ENCODE measurements at regions not wholly inside any gene's neighbourhood (a gene's known extent, or its start where the extent isn't known, plus 50 kb on each side); places are given as distances from the start of the nearest gene placed in this dataset.
"Not testable (repeated sequence)": the region's sequence is repeated elsewhere in the genome, so short reads cannot be mapped to it uniquely, and the experiment has no call there.

DNA sequence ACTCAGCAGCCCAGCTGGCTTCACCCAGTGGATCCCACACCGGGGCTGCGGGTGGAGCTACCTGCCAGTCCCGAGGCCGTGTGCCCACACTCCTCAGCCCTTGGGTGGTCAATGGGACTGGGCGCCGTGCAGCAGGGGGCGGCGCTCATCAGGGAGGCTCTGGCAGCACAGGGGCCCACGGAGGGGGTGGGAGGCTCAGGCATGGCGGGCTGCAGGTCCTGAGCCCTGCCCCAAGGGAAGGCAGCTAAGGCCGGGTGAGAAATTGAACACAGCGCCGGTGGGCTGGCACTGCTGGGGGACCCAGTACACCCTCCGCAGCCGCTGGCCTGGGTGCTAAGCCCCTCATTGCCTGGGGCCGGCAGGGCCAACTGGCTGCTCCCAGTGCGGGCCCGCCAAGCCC, 1017.1 kb upstream of the FLRT2 start:
- TF ChIP-seq, protein P1, sequence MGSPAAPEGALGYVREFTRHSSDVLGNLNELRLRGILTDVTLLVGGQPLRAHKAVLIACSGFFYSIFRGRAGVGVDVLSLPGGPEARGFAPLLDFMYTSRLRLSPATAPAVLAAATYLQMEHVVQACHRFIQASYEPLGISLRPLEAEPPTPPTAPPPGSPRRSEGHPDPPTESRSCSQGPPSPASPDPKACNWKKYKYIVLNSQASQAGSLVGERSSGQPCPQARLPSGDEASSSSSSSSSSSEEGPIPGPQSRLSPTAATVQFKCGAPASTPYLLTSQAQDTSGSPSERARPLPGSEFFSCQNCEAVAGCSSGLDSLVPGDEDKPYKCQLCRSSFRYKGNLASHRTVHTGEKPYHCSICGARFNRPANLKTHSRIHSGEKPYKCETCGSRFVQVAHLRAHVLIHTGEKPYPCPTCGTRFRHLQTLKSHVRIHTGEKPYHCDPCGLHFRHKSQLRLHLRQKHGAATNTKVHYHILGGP (tag by site-specific recombination; IDR thresholded peaks at IDR 0.05): not testable (repeated sequence)
- TF ChIP-seq, protein P2, sequence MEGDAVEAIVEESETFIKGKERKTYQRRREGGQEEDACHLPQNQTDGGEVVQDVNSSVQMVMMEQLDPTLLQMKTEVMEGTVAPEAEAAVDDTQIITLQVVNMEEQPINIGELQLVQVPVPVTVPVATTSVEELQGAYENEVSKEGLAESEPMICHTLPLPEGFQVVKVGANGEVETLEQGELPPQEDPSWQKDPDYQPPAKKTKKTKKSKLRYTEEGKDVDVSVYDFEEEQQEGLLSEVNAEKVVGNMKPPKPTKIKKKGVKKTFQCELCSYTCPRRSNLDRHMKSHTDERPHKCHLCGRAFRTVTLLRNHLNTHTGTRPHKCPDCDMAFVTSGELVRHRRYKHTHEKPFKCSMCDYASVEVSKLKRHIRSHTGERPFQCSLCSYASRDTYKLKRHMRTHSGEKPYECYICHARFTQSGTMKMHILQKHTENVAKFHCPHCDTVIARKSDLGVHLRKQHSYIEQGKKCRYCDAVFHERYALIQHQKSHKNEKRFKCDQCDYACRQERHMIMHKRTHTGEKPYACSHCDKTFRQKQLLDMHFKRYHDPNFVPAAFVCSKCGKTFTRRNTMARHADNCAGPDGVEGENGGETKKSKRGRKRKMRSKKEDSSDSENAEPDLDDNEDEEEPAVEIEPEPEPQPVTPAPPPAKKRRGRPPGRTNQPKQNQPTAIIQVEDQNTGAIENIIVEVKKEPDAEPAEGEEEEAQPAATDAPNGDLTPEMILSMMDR (tag by site-specific recombination; IDR thresholded peaks at IDR 0.05): not testable (repeated sequence)
- not testable (repeated sequence) for TF ChIP-seq GLI4 (tag by site-specific recombination; IDR thresholded peaks at IDR 0.05); ZNF423 (tag by site-specific recombination; IDR thresholded peaks at IDR 0.05); ZNF311 (tag by site-specific recombination; IDR thresholded peaks at IDR 0.05; ENCODE audit: borderline replicate concordance); ZNF223 (tag by site-specific recombination; IDR thresholded peaks at IDR 0.05); ZNF837 (tag by site-specific recombination; IDR thresholded peaks at IDR 0.05); ZNF292 (tag by site-specific recombination; IDR thresholded peaks at IDR 0.05; ENCODE audit: borderline replicate concordance, low read depth); KLF9 (tag by site-specific recombination; IDR thresholded peaks at IDR 0.05; ENCODE audit: low read depth)
- TF ChIP-seq, protein P3, sequence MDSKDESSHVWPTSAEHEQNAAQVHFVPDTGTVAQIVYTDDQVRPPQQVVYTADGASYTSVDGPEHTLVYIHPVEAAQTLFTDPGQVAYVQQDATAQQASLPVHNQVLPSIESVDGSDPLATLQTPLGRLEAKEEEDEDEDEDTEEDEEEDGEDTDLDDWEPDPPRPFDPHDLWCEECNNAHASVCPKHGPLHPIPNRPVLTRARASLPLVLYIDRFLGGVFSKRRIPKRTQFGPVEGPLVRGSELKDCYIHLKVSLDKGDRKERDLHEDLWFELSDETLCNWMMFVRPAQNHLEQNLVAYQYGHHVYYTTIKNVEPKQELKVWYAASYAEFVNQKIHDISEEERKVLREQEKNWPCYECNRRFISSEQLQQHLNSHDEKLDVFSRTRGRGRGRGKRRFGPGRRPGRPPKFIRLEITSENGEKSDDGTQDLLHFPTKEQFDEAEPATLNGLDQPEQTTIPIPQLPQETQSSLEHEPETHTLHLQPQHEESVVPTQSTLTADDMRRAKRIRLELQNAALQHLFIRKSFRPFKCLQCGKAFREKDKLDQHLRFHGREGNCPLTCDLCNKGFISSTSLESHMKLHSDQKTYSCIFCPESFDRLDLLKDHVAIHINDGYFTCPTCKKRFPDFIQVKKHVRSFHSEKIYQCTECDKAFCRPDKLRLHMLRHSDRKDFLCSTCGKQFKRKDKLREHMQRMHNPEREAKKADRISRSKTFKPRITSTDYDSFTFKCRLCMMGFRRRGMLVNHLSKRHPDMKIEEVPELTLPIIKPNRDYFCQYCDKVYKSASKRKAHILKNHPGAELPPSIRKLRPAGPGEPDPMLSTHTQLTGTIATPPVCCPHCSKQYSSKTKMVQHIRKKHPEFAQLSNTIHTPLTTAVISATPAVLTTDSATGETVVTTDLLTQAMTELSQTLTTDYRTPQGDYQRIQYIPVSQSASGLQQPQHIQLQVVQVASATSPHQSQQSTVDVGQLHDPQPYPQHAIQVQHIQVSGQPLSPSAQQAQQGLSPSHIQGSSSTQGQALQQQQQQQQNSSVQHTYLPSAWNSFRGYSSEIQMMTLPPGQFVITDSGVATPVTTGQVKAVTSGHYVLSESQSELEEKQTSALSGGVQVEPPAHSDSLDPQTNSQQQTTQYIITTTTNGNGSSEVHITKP (tag by site-specific recombination; IDR thresholded peaks at IDR 0.05): not testable (repeated sequence)
- TF ChIP-seq, protein P4, sequence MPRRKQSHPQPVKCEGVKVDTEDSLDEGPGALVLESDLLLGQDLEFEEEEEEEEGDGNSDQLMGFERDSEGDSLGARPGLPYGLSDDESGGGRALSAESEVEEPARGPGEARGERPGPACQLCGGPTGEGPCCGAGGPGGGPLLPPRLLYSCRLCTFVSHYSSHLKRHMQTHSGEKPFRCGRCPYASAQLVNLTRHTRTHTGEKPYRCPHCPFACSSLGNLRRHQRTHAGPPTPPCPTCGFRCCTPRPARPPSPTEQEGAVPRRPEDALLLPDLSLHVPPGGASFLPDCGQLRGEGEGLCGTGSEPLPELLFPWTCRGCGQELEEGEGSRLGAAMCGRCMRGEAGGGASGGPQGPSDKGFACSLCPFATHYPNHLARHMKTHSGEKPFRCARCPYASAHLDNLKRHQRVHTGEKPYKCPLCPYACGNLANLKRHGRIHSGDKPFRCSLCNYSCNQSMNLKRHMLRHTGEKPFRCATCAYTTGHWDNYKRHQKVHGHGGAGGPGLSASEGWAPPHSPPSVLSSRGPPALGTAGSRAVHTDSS (tag by site-specific recombination; IDR thresholded peaks at IDR 0.05): not testable (repeated sequence)
